ENCODE measurements at regions not wholly inside any gene's neighbourhood (a gene's known extent, or its start where the extent isn't known, plus 50 kb on each side); places are given as distances from the start of the nearest gene placed in this dataset.

GRCh38 chr6:43891072-43891870 lies 121.3 kb downstream of the VEGFA start:
- no peaks in the 10 kb centered on the region for H3K79me2 ChIP-seq (ENCODE audit: control insufficient read depth, insufficient read depth, low read length)
- WGBS (ENCODE audit: insufficient coverage, insufficient replicate concordance, low lambda C conversion rate, missing lambda C conversion rate) = 30% methylated on average over 15 of the region's 25 CpGs
- ChIA-PET POLR2A (interaction anchor here (0.7 kb wide), 1 partner anchor 1949 kb away, joined by 5 read pairs; no protein-coding TSS in a partner anchor), RAD21 (ENCODE audit: unreplicated experiment) (no interaction called here), SMC1A (ENCODE audit: uncharacterized antibody, unreplicated experiment) (no interaction called here), CTCF (no interaction called here)
- H3K4me1 ChIP-seq (ENCODE audit: control insufficient read depth, insufficient read depth, low read length) = peaks cover 4% of the 10 kb centered on the region; the same call in 1 of the 2 replicates
- no peaks in the 10 kb centered on the region for H3K36me3 ChIP-seq (ENCODE audit: control insufficient read depth in 2 of 2, insufficient read depth in 2 of 2, low read length in 1 of 2)
- no peak for DNase-seq (ENCODE audit: low read depth, low spot score)
- ATAC-seq = no peak
- no peak overlapping the region for H3K4me2 ChIP-seq (ENCODE audit: control insufficient read depth, insufficient read depth)
- H2AFZ ChIP-seq (ENCODE audit: control insufficient read depth, low read depth, low read length) = no peak overlapping the region
- H3K9me3 ChIP-seq (replicated peaks; ENCODE audit: control insufficient read depth, insufficient read depth, low read length) = no peaks in the 10 kb centered on the region
- no peak overlapping the region for H3K4me3 ChIP-seq
- H4K20me1 ChIP-seq (ENCODE audit: control insufficient read depth, insufficient read depth) = no peaks in the 10 kb centered on the region
- TF ChIP-seq ZNF24 (IDR thresholded peaks at IDR 0.05) (no peak), EED (IDR thresholded peaks at IDR 0.05; ENCODE audit: low read depth) (no peak), CHD4 (IDR thresholded peaks at IDR 0.05) (no peak), ELK1 (IDR thresholded peaks at IDR 0.05; ENCODE audit: low read depth, low read length) (no peak)
- no peak for FAIRE-seq
- H3K9ac ChIP-seq (ENCODE audit: control insufficient read depth, insufficient read depth, low read length) = no peak overlapping the region
- H3K27ac ChIP-seq (ENCODE audit: control insufficient read depth, insufficient read depth) = no peak overlapping the region
- no peaks in the 10 kb centered on the region; a peak in 1 of 4 replicates for H3K27me3 ChIP-seq (replicated peaks in 1 of 2; ENCODE audit: control insufficient read depth in 2 of 2, insufficient read depth in 2 of 2, low read length in 1 of 2)
- BruUV-seq (replicated peaks) = no TSS peak
- in situ Hi-C loops (cut with MboI) = no loop called here
- intact Hi-C loops (cut with micrococcal nuclease; ENCODE audit: unreplicated experiment) = no loop called here

- ATAC-seq (no peak), DNase-seq (ENCODE audit: low read depth, low spot score) (no peak), FAIRE-seq (no peak)
- no peak overlapping the region for H2AFZ ChIP-seq (ENCODE audit: control insufficient read depth, low read depth, low read length)
- in situ Hi-C loops (cut with MboI) = no loop called here
- ChIA-PET POLR2A (no interaction called here), SMC1A (ENCODE audit: uncharacterized antibody, unreplicated experiment) (no interaction called here), RAD21 (ENCODE audit: unreplicated experiment) (no interaction called here), CTCF (no interaction called here)
- 36% methylated on average over 17 of the region's 17 CpGs for WGBS (ENCODE audit: insufficient coverage, insufficient replicate concordance, low lambda C conversion rate, missing lambda C conversion rate)
- H3K9me3 ChIP-seq (replicated peaks; ENCODE audit: control insufficient read depth, insufficient read depth, low read length) = no peaks in the 10 kb centered on the region
- intact Hi-C loops (cut with micrococcal nuclease; ENCODE audit: unreplicated experiment) = no loop called here
- no peaks in the 10 kb centered on the region for H3K27me3 ChIP-seq (replicated peaks in 1 of 2; ENCODE audit: control insufficient read depth in 2 of 2, insufficient read depth in 2 of 2, low read length in 1 of 2)
- no peak overlapping the region for H3K27ac ChIP-seq (ENCODE audit: control insufficient read depth, insufficient read depth)
- no peaks in the 10 kb centered on the region for H3K36me3 ChIP-seq (ENCODE audit: control insufficient read depth in 2 of 2, insufficient read depth in 2 of 2, low read length in 1 of 2)
- H3K4me1 ChIP-seq (ENCODE audit: control insufficient read depth, insufficient read depth, low read length) = peaks cover 8% of the 10 kb centered on the region; the same call in 1 of the 2 replicates
- H4K20me1 ChIP-seq (ENCODE audit: control insufficient read depth, insufficient read depth) = no peaks in the 10 kb centered on the region
- BruUV-seq (replicated peaks) = no TSS peak
- no peaks in the 10 kb centered on the region for H3K79me2 ChIP-seq (ENCODE audit: control insufficient read depth, insufficient read depth, low read length)
- H3K4me3 ChIP-seq = no peak overlapping the region
- H3K9ac ChIP-seq (ENCODE audit: control insufficient read depth, insufficient read depth, low read length) = no peak overlapping the region
- H3K4me2 ChIP-seq (ENCODE audit: control insufficient read depth, insufficient read depth) = no peak overlapping the region
- TF ChIP-seq TARDBP (IDR thresholded peaks at IDR 0.05; ENCODE audit: borderline replicate concordance) = no peak
- TF ChIP-seq MLLT1 (IDR thresholded peaks at IDR 0.05) = no peak
- no peak for TF ChIP-seq FOXK2 (IDR thresholded peaks at IDR 0.05)
- no peak for TF ChIP-seq SMC3 (IDR thresholded peaks at IDR 0.05; ENCODE audit: borderline replicate concordance, low read length)
- no peak for TF ChIP-seq SP1 (IDR thresholded peaks at IDR 0.05; ENCODE audit: low read depth, low read length)
- TF ChIP-seq HSF1 (IDR thresholded peaks at IDR 0.05; ENCODE audit: low read depth, low read length) = no peak
- TF ChIP-seq RAD21 (IDR thresholded peaks at IDR 0.05; ENCODE audit: insufficient read depth, low read depth, low read length) = no peak
- TF ChIP-seq EED (IDR thresholded peaks at IDR 0.05; ENCODE audit: low read depth) = no peak
These were observed 120.4 kb downstream of the VEGFA start for GRCh38 chr6:43890197-43891062.
